ENCODE measurements at regions not wholly inside any gene's neighbourhood (a gene's known extent, or its start where the extent isn't known, plus 50 kb on each side); places are given as distances from the start of the nearest gene placed in this dataset.

GRCh38 chr9:38293022-38293421, 99.5 kb upstream of the ALDH1B1 start:
- H4K8ac ChIP-seq (ENCODE audit: extremely low read depth, insufficient read depth, low read length) = no peak overlapping the region
- H3K27ac ChIP-seq (ENCODE audit: low read depth, low read length) = no peak overlapping the region
- H3K4ac ChIP-seq (replicated peaks; ENCODE audit: insufficient read length, low read depth, low read length) = no peak overlapping the region
- H3K79me1 ChIP-seq (ENCODE audit: low read depth, low read length) = no peaks in the 10 kb centered on the region
- no peaks in the 10 kb centered on the region for H3K4me1 ChIP-seq (replicated peaks in 1 of 4; ENCODE audit: control insufficient read depth in 3 of 4, insufficient read depth in 4 of 4, low read length in 3 of 4)
- H2BK15ac ChIP-seq (ENCODE audit: low read length) = no peak overlapping the region
- DNase-seq (ENCODE audit: low read depth in 1 of 2, low spot score in 2 of 2) = no peak
- ChIA-PET POLR2A (ENCODE audit: partially characterized antibody) (interaction anchor here (1.5 kb wide), 1 partner anchor 9 kb away, joined by 4 read pairs; no protein-coding TSS in a partner anchor), CTCF (ENCODE audit: partially characterized antibody) (interaction anchor here (0.7 to 1.5 kb wide), 5 partner anchors 29 to 375 kb away, joined by 3 to 4 read pairs (median 3); no protein-coding TSS in a partner anchor)
- no peaks in the 10 kb centered on the region for H3K9me3 ChIP-seq (ENCODE audit: insufficient read depth in 2 of 2, low read depth in 1 of 2, low read length in 1 of 2)
- H3K4me3 ChIP-seq (ENCODE audit: extremely low read depth in 1 of 4, insufficient read depth in 2 of 4, low read depth in 3 of 4, low read length in 4 of 4) = no peak overlapping the region
- no peak overlapping the region for H4K91ac ChIP-seq (replicated peaks; ENCODE audit: insufficient read length, low read length)
- no peak overlapping the region for H4K5ac ChIP-seq (ENCODE audit: insufficient read length, low read depth, low read length)
- H2BK5ac ChIP-seq (ENCODE audit: low read depth, low read length) = no peak overlapping the region
- H2AFZ ChIP-seq (ENCODE audit: low read length) = no peak overlapping the region
- H2BK120ac ChIP-seq (replicated peaks; ENCODE audit: low read depth, low read length) = no peak overlapping the region
- no peaks in the 10 kb centered on the region for H3K79me2 ChIP-seq (ENCODE audit: control insufficient read depth in 1 of 2, insufficient read depth in 2 of 2, low read length in 2 of 2)
- H3K18ac ChIP-seq (ENCODE audit: extremely low read depth, low read length) = no peak overlapping the region
- no peaks in the 10 kb centered on the region for H4K20me1 ChIP-seq (replicated peaks in 1 of 2; ENCODE audit: control insufficient read depth in 1 of 2, insufficient read depth in 2 of 2, low read length in 2 of 2)
- WGBS, 2 experiments (ENCODE audit: extremely low coverage in 1 of 2, insufficient coverage in 1 of 2, insufficient read length in 1 of 2, insufficient replicate concordance in 2 of 2, low coverage in 1 of 2, low lambda C conversion rate in 2 of 2, missing lambda C conversion rate in 1 of 2) = 88% methylated on average over 4 of the region's 4 CpGs; no CpG with 5 or more reads in 1 of the 2 experiments
- no peaks in the 10 kb centered on the region for H3K23me2 ChIP-seq (ENCODE audit: low read depth, low read length)
- H3K4me2 ChIP-seq (ENCODE audit: insufficient read depth in 1 of 2, low read depth in 2 of 2, low read length in 2 of 2) = no peak overlapping the region
- H3K56ac ChIP-seq (replicated peaks; ENCODE audit: insufficient read length, low read depth, low read length) = no peak overlapping the region
- no peak overlapping the region for H2BK20ac ChIP-seq (ENCODE audit: low read length)
- no peak overlapping the region for H2AK5ac ChIP-seq (ENCODE audit: low read depth, low read length)
- no peak for FAIRE-seq
- no peak overlapping the region for H3K14ac ChIP-seq (ENCODE audit: insufficient read length)
- H3K36me3 ChIP-seq (ENCODE audit: control insufficient read depth in 2 of 4, insufficient read depth in 4 of 4, low read length in 3 of 4) = no peaks in the 10 kb centered on the region
- no peak overlapping the region for H2BK12ac ChIP-seq (ENCODE audit: low read depth, low read length)
- no peak overlapping the region for H3K9ac ChIP-seq (replicated peaks in 1 of 4; ENCODE audit: extremely low read depth in 1 of 4, low read depth in 3 of 4, low read length in 3 of 4)
- no peak overlapping the region for H3K23ac ChIP-seq (ENCODE audit: insufficient read length)
- H3K27me3 ChIP-seq (replicated peaks in 1 of 4; ENCODE audit: control insufficient read depth in 3 of 4, extremely low read depth in 1 of 4, insufficient read depth in 3 of 4, low read length in 3 of 4) = peaks cover 0 to 3% (median 0%) of the 10 kb centered on the region in 4 experiments; a peak in 4 of 7 replicates
- TF ChIP-seq CHD2 (IDR thresholded peaks at IDR 0.05; ENCODE audit: low read length) (no peak), JUN (IDR thresholded peaks at IDR 0.05; ENCODE audit: low read depth, low read length) (no peak), TBP (IDR thresholded peaks at IDR 0.05; ENCODE audit: low read depth, low read length) (no peak), HDAC6 (IDR thresholded peaks at IDR 0.05; ENCODE audit: low read depth, low read length) (no peak), SP1 (IDR thresholded peaks at IDR 0.05; ENCODE audit: low read depth, low read length) (no peak), CTBP2 (IDR thresholded peaks at IDR 0.05; ENCODE audit: borderline replicate concordance, insufficient read depth, insufficient read length, low read length) (no peak), CEBPB (IDR thresholded peaks at IDR 0.05; ENCODE audit: low read depth, low read length) (no peak), SAP30 (IDR thresholded peaks at IDR 0.05; ENCODE audit: insufficient read depth, insufficient replicate concordance, low read length) (no peak), ASH2L (IDR thresholded peaks at IDR 0.05; ENCODE audit: low read length) (no peak), CBX8 (IDR thresholded peaks at IDR 0.05; ENCODE audit: borderline replicate concordance, low read depth, low read length) (no peak), EP300 (IDR thresholded peaks at IDR 0.05; ENCODE audit: borderline replicate concordance in 1 of 2, low read depth in 2 of 2, low read length in 2 of 2) (no peak), SUZ12 (IDR thresholded peaks at IDR 0.05; ENCODE audit: low read length) (no peak), RNF2 (IDR thresholded peaks at IDR 0.05; ENCODE audit: borderline replicate concordance, low read depth, low read length, missing control alignments, poor library complexity, severe bottlenecking) (no peak)
- TF ChIP-seq, protein P1, sequence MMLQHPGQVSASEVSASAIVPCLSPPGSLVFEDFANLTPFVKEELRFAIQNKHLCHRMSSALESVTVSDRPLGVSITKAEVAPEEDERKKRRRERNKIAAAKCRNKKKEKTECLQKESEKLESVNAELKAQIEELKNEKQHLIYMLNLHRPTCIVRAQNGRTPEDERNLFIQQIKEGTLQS (IDR thresholded peaks at IDR 0.05; ENCODE audit: insufficient read depth, low read depth, low read length) = no peak

All from H1 (cell line).